Natural killer cell (primary cell): ENCODE measurements at regions not wholly inside any gene's neighbourhood (a gene's known extent, or its start where the extent isn't known, plus 50 kb on each side); places are given as distances from the start of the nearest gene placed in this dataset.

Source experiments
- ATAC-seq, 3 donors: fragments of 150-1000 bp in 2 of 3; fragments of 200-7000 bp in 1 of 3; cut with Tn5 transposase; 1 replicate in 1 of 3; 2 replicates in 2 of 3; pipeline ENCODE4 v1.10.0; 2021; ENCODE audit warnings: mild to moderate bottlenecking in 2 of 3, moderate library complexity in 2 of 3
- DNase-seq, 2 donors: peaks; one replicate each; pipeline versions ENCODE4 v3.0.0 to v3.0.0-alpha.2; 2013 to 2021; ENCODE audit warnings: mixed read lengths in 1 of 2
- H3K27ac ChIP-seq: one replicate; pipeline ENCODE4 v1.5.1; 2013; ENCODE audit warnings: mild to moderate bottlenecking, low read length
- H3K27me3 ChIP-seq: one replicate; pipeline ENCODE4 v1.6.1; 2013; ENCODE audit warnings: low read length; ENCODE audit not compliant: control insufficient read depth, insufficient read depth
- H3K36me3 ChIP-seq: one replicate; pipeline ENCODE4 v1.6.1; 2013; ENCODE audit warnings: low read length; ENCODE audit not compliant: control insufficient read depth, insufficient read depth
- H3K4me1 ChIP-seq: one replicate; pipeline ENCODE4 v1.6.1; 2013; ENCODE audit warnings: low read length; ENCODE audit not compliant: control insufficient read depth, insufficient read depth
- H3K4me3 ChIP-seq: one replicate; pipeline ENCODE4 v1.5.1; 2013; ENCODE audit warnings: low read length
- H3K9me3 ChIP-seq: one replicate; pipeline ENCODE4 v1.6.1; 2013; ENCODE audit warnings: low read length; ENCODE audit not compliant: control insufficient read depth, insufficient read depth
- H3K27ac Mint-ChIP-seq, 2 donors: one replicate each; pipeline ENCODE4 v1.8.0; 2022; ENCODE audit warnings: mild to moderate bottlenecking in 2 of 2, mixed read lengths in 2 of 2, moderate library complexity in 1 of 2
- H3K27me3 Mint-ChIP-seq, 2 donors: one replicate each; pipeline ENCODE4 v1.8.0; 2022; ENCODE audit warnings: low read depth in 2 of 2, mixed read lengths in 2 of 2
- H3K36me3 Mint-ChIP-seq: one replicate; pipeline ENCODE4 v1.8.0; 2022; ENCODE audit warnings: mixed read lengths
- H3K4me1 Mint-ChIP-seq, 2 donors: one replicate each; pipeline ENCODE4 v1.8.0; 2022; ENCODE audit warnings: mixed read lengths in 2 of 2
- H3K4me3 Mint-ChIP-seq: one replicate; pipeline ENCODE4 v1.8.0; 2022; ENCODE audit warnings: mild to moderate bottlenecking, moderate library complexity, mixed read lengths
- H3K9me3 Mint-ChIP-seq, 2 donors: one replicate each; pipeline ENCODE4 v1.8.0; 2022; ENCODE audit warnings: mixed read lengths in 2 of 2
- WGBS: methylation state at CpG from one replicate; pipeline ENCODE4 v1.1.7; 2013; ENCODE audit warnings: missing lambda C conversion rate; ENCODE audit not compliant: insufficient coverage; 5-methylcytosine and 5-hydroxymethylcytosine counted together
- intact Hi-C: fragments of 100-400 bp; cut with micrococcal nuclease; formaldehyde crosslinking; loops from one replicate; pipeline ENCODE4 v1.14.2; 2022
- TF ChIP-seq, protein P1 (sequence below): fragments of 200-600 bp; IDR thresholded peaks from one replicate; pipeline ENCODE4 v1.8.0; 2022; ENCODE audit warnings: antibody characterized with exemption

DNA sequence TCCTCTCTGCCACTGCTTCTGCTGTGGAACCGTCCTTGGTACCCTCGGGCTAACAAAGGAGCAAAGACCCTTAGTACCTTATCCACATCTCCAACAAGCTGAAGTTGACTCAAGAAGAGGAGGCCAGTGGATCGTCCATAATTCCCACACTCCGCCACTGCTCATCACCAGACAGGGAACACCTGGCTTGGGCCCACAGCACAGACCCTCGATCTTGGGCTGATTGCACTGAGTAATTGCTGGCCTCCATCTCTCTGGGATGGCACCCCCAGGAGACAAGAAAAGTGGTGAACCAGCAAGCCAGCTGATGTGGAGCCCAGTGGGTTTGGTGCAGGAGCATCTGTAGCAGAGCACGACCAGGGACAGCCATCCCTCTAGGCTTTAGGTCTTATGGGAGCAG is 109.4 kb upstream of the GRIK2 start:
- Histone ChIP-seq H3K36me3 (no peaks in the 10 kb centered on the region), H3K27ac (no peak overlapping the region), H3K9me3 (peaks cover 20% of the 10 kb centered on the region), H3K27me3 (no peaks in the 10 kb centered on the region), H3K4me1 (no peaks in the 10 kb centered on the region), H3K4me3 (no peak overlapping the region)
- Mint-ChIP-seq H3K27me3 (no peaks in the 10 kb centered on the region), H3K9me3 (peaks cover 7 to 15% of the 10 kb centered on the region in 2 donors), H3K36me3 (no peaks in the 10 kb centered on the region), H3K27ac (no peak overlapping the region), H3K4me1 (no peaks in the 10 kb centered on the region), H3K4me3 (no peak overlapping the region)
- no peak for DNase-seq
- ATAC-seq, result no peak
- WGBS, result 80% methylated on average over 6 of the region's 6 CpGs
- intact Hi-C loops, result no loop called here
- TF ChIP-seq, protein P1, sequence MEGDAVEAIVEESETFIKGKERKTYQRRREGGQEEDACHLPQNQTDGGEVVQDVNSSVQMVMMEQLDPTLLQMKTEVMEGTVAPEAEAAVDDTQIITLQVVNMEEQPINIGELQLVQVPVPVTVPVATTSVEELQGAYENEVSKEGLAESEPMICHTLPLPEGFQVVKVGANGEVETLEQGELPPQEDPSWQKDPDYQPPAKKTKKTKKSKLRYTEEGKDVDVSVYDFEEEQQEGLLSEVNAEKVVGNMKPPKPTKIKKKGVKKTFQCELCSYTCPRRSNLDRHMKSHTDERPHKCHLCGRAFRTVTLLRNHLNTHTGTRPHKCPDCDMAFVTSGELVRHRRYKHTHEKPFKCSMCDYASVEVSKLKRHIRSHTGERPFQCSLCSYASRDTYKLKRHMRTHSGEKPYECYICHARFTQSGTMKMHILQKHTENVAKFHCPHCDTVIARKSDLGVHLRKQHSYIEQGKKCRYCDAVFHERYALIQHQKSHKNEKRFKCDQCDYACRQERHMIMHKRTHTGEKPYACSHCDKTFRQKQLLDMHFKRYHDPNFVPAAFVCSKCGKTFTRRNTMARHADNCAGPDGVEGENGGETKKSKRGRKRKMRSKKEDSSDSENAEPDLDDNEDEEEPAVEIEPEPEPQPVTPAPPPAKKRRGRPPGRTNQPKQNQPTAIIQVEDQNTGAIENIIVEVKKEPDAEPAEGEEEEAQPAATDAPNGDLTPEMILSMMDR, result no peak

DNA sequence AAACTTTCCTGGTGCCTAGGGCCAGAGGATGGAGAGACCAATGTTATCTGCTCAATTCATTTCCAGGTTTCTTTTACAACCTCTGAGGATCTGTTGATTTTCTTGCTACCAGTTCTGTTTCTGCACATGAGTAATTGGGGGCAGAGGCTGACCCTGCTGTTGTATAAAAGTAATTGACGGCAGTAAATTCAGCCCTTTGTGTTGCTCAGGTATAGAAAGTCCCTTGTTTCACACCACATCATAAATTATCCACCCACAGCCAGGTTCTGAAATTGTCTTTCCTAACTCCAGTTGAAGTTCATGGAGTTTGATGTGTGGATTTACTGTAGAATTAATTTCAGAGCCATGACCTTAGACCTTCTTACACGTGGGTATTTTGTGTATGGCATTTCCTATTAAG is 107.4 kb upstream of the GRIK2 start:
- Mint-ChIP-seq H3K4me1 (no peaks in the 10 kb centered on the region), H3K27ac (no peak overlapping the region), H3K9me3 (peaks cover 7 to 19% of the 10 kb centered on the region in 2 donors), H3K27me3 (no peaks in the 10 kb centered on the region), H3K4me3 (no peak overlapping the region), H3K36me3 (no peaks in the 10 kb centered on the region)
- Histone ChIP-seq H3K4me3 (no peak overlapping the region), H3K9me3 (peaks cover 20% of the 10 kb centered on the region), H3K4me1 (no peaks in the 10 kb centered on the region), H3K27me3 (no peaks in the 10 kb centered on the region), H3K36me3 (no peaks in the 10 kb centered on the region), H3K27ac (no peak overlapping the region)
- DNase-seq (no peak), ATAC-seq (no peak)
- no CpG with 5 or more reads among the region's 2 CpGs for WGBS
- intact Hi-C loops, result no loop called here
- TF ChIP-seq, protein P1, result no peak

DNA sequence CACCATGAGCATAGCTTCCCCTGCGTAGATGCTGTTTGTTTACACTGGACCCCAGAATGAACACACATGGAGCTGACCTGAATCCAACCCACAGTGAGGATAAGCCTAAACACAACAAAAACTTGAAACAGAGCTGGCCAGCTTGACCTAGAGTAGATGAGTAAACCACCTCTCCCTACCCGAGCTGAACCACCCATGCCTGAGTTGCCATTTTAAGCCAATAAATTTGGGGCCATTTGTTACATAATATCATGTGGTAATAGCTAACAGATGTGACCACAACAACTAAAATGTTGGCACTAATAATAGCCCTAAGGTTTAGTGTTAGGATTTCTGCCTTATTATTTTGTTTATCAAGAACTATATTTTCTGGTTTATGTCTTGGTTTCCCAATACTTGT is 103.2 kb upstream of the GRIK2 start:
- H3K27me3 ChIP-seq, result no peaks in the 10 kb centered on the region
- TF ChIP-seq, protein P1, result no peak
- no peak for ATAC-seq
- H3K36me3 ChIP-seq, result no peaks in the 10 kb centered on the region
- H3K4me1 ChIP-seq, result no peaks in the 10 kb centered on the region
- Mint-ChIP-seq H3K27ac (no peak overlapping the region), H3K9me3 (peaks cover 11 to 33% of the 10 kb centered on the region in 2 donors), H3K4me1 (no peaks in the 10 kb centered on the region), H3K27me3 (no peaks in the 10 kb centered on the region), H3K36me3 (peaks cover 9% of the 10 kb centered on the region), H3K4me3 (no peak overlapping the region)
- DNase-seq, result no peak
- intact Hi-C loops, result no loop called here
- no peaks in the 10 kb centered on the region for H3K9me3 ChIP-seq
- H3K27ac ChIP-seq, result no peak overlapping the region
- no peak overlapping the region for H3K4me3 ChIP-seq
- WGBS, result 86% methylated on average over 1 of the region's 2 CpGs

DNA sequence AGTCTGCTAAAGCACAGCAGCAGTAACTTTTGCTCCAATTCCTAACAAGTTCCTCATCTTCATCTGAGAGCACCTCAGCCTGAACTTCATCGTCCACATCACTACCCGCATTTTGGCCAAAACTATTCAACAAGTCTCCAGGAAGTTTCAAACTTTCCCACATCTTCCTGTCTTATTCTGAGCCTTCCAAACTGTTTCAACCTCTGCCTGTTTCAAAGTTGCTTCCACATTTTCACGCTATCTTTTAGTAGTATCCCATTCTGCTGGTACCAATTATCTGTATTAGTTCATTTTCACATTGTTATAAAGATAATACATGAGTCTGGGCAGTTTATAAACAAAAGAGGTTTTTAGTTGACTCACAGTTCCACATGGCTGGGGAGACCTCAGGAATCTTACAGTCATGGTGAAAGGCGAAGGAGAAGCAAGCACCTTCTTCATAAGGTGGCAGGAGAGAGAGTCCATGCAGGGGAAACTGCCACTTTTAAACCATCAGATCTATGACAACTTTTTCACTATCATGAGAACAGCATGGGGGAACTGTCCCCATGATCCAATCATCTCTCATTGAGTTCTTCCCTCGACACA is 99.4 kb upstream of the GRIK2 start:
- H3K36me3 Mint-ChIP-seq, result peaks cover 9% of the 10 kb centered on the region
- H3K4me1 Mint-ChIP-seq, result no peaks in the 10 kb centered on the region
- Histone ChIP-seq H3K36me3 (no peaks in the 10 kb centered on the region), H3K9me3 (no peaks in the 10 kb centered on the region), H3K4me3 (no peak overlapping the region), H3K27ac (no peak overlapping the region), H3K4me1 (no peaks in the 10 kb centered on the region), H3K27me3 (no peaks in the 10 kb centered on the region)
- no peak overlapping the region for H3K4me3 Mint-ChIP-seq
- no peak for DNase-seq
- no peaks in the 10 kb centered on the region for H3K27me3 Mint-ChIP-seq
- intact Hi-C loops, result no loop called here
- TF ChIP-seq, protein P1, result no peak
- ATAC-seq, result no peak
- H3K9me3 Mint-ChIP-seq, result peaks cover 4 to 19% of the 10 kb centered on the region in 2 donors
- 96% methylated on average over 4 of the region's 5 CpGs for WGBS
- no peak overlapping the region for H3K27ac Mint-ChIP-seq
